GM18499 (cell line): ENCODE measurements at regions not wholly inside any gene's neighbourhood (a gene's known extent, or its start where the extent isn't known, plus 50 kb on each side); places are given as distances from the start of the nearest gene placed in this dataset.

Experiments used
- ATAC-seq: cut with Tn5 transposase; IDR thresholded peaks from one replicate; pipeline ENCODE4 v1.9.1; 2021; ENCODE audit warnings: moderate number of reproducible peaks; ENCODE audit not compliant: insufficient read depth, unreplicated experiment

- no peak for ATAC-seq
Measured at GRCh38 chr10:1894912-1895311, 157.6 kb upstream of the ADARB2 start.

- no peak for ATAC-seq
Measured at GRCh38 chr10:1893941-1894340, 156.6 kb upstream of the ADARB2 start.

GRCh38 chr10:1886039-1886438 lies 148.7 kb upstream of the ADARB2 start:
- ATAC-seq: no peak

GRCh38 chr10:1882728-1883127 lies 145.4 kb upstream of the ADARB2 start:
- no peak for ATAC-seq

GRCh38 chr10:1882180-1882579 lies 144.9 kb upstream of the ADARB2 start:
- ATAC-seq: no peak

- ATAC-seq: no peak
Measured at GRCh38 chr10:1881636-1882035, 144.3 kb upstream of the ADARB2 start.

- ATAC-seq: no peak
Measured at GRCh38 chr10:1874533-1874932, 137.2 kb upstream of the ADARB2 start.

GRCh38 chr10:1873661-1874315 lies 136.5 kb upstream of the ADARB2 start:
- ATAC-seq: no peak

- ATAC-seq: no peak
Measured at GRCh38 chr10:1872151-1872726, 134.9 kb upstream of the ADARB2 start.

- ATAC-seq: no peak
Measured at GRCh38 chr10:1870491-1870890, 133.2 kb upstream of the ADARB2 start.

GRCh38 chr10:1869861-1870260 lies 132.5 kb upstream of the ADARB2 start:
- no peak for ATAC-seq

- no peak for ATAC-seq
Measured at GRCh38 chr10:1860351-1860750, 123.0 kb upstream of the ADARB2 start.

GRCh38 chr10:1858547-1858946 lies 121.2 kb upstream of the ADARB2 start:
- ATAC-seq: no peak

- ATAC-seq: no peak
Measured at GRCh38 chr10:1858048-1858447, 120.7 kb upstream of the ADARB2 start.

- no peak for ATAC-seq
Measured at GRCh38 chr10:1855911-1856310, 118.6 kb upstream of the ADARB2 start.

GRCh38 chr10:1854271-1854670 lies 116.9 kb upstream of the ADARB2 start:
- ATAC-seq: no peak

GRCh38 chr10:1853801-1854200 lies 116.5 kb upstream of the ADARB2 start:
- ATAC-seq: no peak

- no peak for ATAC-seq
Measured at GRCh38 chr10:1852841-1853240, 115.5 kb upstream of the ADARB2 start.

GRCh38 chr10:1851762-1852161 lies 114.4 kb upstream of the ADARB2 start:
- ATAC-seq: no peak

GRCh38 chr10:1850971-1851527 lies 113.7 kb upstream of the ADARB2 start:
- no peak for ATAC-seq

GRCh38 chr10:1847361-1847760 lies 110.0 kb upstream of the ADARB2 start:
- ATAC-seq: no peak

- no peak for ATAC-seq
Measured at GRCh38 chr10:1846032-1846431, 108.7 kb upstream of the ADARB2 start.
